H1 (cell line): ENCODE measurements at regions not wholly inside any gene's neighbourhood (a gene's known extent, or its start where the extent isn't known, plus 50 kb on each side); places are given as distances from the start of the nearest gene placed in this dataset.

Experiments
- KDM5A ChIP-seq: fragments of 200-600 bp; IDR thresholded peaks from 2 replicates; pipeline ENCODE4 v1.7.1; 2012; ENCODE audit warnings: mild to moderate bottlenecking, low read length, inconsistent platforms, mixed read lengths
- RXRA ChIP-seq: IDR thresholded peaks from 2 replicates; pipeline ENCODE4 v1.6.1; 2011; ENCODE audit warnings: low read depth, mild to moderate bottlenecking, low read length, moderate library complexity; ENCODE audit not compliant: insufficient read depth

DNA sequence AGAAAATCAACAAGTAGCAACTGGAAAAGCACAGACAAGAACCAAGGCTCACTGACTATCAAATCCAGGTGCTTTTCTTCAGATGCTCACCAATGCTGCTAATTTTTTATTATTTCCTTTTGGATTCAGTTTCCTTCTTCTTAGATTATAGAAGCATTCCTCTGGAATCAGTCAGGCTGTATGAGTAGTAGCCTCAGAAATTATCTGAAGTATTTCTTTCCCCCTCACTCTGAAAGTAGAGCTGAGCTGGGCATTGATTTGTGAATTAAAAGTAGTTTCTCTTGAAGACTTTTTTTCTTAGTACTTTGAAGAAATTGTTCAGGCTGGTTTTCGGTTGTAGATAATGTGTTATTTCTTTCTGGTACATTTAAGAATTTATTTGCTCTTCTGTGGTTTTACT, 273.7 kb downstream of the NOL4 start (continued):
- TF ChIP-seq RXRA: no peak
- TF ChIP-seq KDM5A: no peak
